NCI-H526 (cell line): ENCODE measurements at regions not wholly inside any gene's neighbourhood (a gene's known extent, or its start where the extent isn't known, plus 50 kb on each side); places are given as distances from the start of the nearest gene placed in this dataset.

Experiments used
- DNase-seq, 2 experiments: peaks; one replicate each; lab custom pipeline; 2025; lab: John Stamatoyannopoulos, UW

DNA sequence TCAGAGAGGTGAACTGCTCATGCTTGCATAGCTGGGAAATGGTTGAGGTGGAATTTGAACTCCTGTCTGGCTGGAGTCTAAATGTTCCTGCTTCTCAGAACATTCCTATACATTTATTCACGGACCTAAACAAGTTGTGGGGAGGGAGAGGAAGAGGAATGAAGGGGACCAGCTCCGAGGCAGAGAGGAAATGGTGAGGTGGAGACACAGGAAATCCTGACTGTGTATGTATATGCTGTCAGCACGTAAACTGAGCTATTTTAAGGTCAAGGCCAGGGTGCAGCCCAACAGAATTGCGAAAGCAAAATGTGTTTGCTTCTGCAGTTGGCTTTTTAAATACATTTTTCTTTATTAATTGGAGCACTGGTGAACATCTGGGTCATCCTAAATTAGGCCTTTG, 74.1 kb upstream of the POMGNT2 start:
- no peak for DNase-seq

- DNase-seq, result no peak
Measured at GRCh38 chr3:43178891-43179366, 73.0 kb upstream of the POMGNT2 start.

GRCh38 chr3:43177085-43177484, 71.2 kb upstream of the POMGNT2 start:
- no peak for DNase-seq

- no peak for DNase-seq
Measured at GRCh38 chr3:43176666-43177065, 70.8 kb upstream of the POMGNT2 start.

- no peak for DNase-seq
Measured at GRCh38 chr3:43175541-43175940, 69.7 kb upstream of the POMGNT2 start.

DNA sequence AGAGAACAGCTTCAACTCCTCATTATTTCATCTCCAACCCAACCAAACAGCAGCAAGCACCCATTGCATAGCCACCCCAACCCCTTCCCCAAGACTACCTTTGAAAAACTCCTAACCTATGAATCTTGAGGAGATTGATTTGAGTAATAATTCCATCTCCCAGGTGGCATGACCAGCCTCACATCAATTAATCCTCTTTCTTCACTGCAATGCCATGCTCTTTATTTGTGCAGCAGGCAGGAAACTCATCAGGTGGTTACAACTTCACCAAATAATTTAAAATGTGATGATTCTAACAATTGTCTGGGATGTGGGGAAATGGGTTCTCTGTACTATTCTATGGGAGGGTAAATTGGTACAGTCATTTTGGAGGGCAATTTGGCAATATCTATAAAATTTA, 68.1 kb upstream of the POMGNT2 start:
- DNase-seq, result no peak

DNA sequence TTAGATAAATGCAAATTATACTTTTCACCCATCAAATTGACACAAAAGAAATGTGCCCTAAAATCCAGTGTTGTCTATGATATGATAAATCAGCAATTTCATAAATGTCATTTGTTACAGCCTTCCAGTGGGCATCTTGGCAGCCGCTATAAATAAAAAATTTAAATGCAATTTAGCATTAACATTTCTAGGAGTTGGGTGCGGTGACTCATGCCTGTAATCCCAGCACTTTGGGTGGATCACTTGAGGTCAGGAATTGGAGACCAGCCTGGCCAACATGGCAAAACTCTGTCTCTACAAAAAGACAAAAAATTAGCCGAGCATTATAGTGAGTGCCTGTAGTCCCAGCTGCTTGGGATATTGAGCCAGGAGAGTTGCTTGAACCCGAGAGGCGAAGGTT, 65.9 kb upstream of the POMGNT2 start:
- DNase-seq, result no peak

GRCh38 chr3:43170553-43170952, 64.7 kb upstream of the POMGNT2 start:
- DNase-seq, result no peak

GRCh38 chr3:43169987-43170386, 64.1 kb upstream of the POMGNT2 start:
- DNase-seq, result no peak

DNA sequence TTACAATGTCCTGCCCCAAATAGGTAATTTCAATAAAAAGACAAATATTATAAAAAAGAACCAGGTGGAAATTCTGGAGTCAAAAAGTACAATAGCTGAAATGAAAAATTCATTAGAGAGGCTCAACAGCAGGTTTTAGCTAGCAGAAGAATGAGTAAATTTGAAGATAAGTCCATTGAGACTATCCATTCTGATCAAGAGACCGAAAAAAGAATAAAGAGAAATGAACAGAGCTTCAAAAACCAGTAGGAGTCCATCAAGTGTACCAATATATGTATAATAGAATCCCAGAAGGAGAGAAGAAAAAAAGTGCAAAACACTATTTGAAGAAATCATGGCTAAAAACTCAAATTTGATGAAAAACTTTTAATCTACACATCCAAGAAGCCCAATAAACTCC, 60.5 kb upstream of the POMGNT2 start:
- no peak for DNase-seq

DNA sequence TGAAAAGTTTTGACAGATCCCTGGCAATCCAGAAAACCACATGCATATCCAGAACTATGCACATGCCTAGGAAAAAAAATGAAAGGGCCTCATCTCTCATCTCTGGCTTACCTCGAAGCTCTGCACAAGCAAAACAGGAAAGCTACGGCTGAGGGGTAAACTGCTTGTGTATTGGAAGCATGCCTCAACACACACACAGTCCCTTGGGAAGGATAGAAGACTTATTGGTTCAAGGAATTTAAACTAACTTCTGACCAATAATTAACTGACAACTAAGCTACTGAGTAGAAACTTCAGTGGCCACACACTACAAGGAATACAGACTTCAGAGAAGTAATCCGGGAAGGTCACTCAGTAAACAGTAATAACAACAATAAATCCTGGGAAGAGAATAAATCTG, 59.9 kb upstream of the POMGNT2 start:
- no peak for DNase-seq

- no peak for DNase-seq
Measured at GRCh38 chr3:43163895-43164493, 58.1 kb upstream of the POMGNT2 start.

GRCh38 chr3:43162230-43163084, 56.6 kb upstream of the POMGNT2 start:
- peak in 1 of 2 experiments; percentile 27 for DNase-seq

GRCh38 chr3:43161684-43162229, 55.9 kb upstream of the POMGNT2 start:
- DNase-seq, result no peak

GRCh38 chr3:43160664-43161063, 54.8 kb upstream of the POMGNT2 start:
- DNase-seq, result no peak

- DNase-seq, result no peak
Measured at GRCh38 chr3:43159876-43160255, 54.0 kb upstream of the POMGNT2 start.

DNA sequence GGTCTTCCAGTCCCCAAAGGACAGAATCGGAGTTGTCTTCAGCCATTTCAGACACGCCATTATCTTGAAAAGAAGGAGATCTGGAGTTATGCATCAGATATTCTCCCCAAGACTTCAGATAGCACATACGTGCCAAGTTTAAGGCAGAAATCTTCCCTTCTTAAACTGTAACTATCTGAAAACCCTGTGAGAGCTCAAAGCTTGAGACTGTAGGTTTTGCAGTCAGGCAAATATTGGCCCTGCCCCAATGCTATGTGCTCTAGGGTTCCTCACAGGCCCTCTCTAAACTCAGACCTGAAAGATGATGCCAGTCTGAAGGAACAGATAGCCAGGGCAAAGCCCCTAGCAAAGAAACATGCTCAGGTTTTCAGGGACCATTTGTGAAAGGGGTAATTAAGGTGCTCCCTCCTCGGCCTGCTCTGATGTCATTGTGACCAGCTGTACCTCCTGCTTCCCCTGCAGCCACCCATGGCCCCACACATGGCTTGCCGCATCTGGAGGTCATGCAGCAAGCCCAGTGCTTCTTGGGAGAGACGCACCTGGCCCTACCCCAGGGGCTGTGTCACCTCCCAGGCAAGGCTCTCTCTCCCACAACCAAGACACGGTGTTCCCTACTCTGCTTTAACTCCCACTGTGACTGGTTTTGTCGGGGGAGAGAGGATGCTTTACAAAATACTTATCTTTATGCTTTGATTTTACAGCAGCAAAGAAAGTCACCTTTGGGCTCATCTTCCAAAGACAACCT, 53.4 kb upstream of the POMGNT2 start:
- no peak for DNase-seq

- DNase-seq, result no peak
Measured at GRCh38 chr3:43156812-43157455, 51.1 kb upstream of the POMGNT2 start.

DNA sequence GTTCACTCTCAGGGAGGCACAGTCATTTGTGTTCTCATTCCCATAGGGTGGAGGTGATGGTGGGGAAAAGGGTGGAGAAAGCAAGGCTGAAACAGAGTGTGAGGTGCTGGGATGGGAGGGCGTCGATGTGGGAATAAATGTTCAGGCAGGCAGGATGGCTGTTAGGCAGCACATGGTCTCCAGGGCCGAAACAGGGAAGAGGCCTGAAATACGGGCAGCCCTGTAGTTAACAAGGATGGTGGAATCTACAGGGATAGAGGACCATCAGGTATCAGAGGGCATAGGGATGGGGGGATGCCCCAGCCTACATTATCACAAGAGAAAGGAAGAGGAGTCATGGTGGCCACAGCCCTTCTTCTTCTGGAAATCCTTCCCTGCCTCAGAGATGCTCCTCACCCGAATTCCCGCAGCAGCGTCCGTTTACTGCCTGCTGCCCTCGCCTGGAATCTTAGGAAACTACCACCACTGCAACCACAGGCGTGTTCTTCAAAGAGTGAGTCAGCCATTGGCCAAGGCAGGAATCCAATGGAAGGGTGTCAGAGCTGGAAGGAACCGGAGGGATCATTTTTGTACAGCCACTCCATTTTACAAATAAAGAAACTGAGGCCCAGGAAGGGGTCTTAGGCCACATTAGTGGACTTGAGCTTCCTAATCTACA, 49.7 kb upstream of the POMGNT2 start:
- DNase-seq, result peak; percentile 62 to 80
